ENCODE measurements at regions not wholly inside any gene's neighbourhood (a gene's known extent, or its start where the extent isn't known, plus 50 kb on each side); places are given as distances from the start of the nearest gene placed in this dataset.
"Not testable (repeated sequence)": the region's sequence is repeated elsewhere in the genome, so short reads cannot be mapped to it uniquely, and the experiment has no call there.

GRCh38 chr14:53398616-53399015, 245.5 kb upstream of the DDHD1 start:
- DNase-seq (ENCODE audit: low spot score), result no peak

- not testable (repeated sequence) for DNase-seq (ENCODE audit: low spot score)
Observed at GRCh38 chr14:53395267-53395666, 242.1 kb upstream of the DDHD1 start.

- no peak for DNase-seq (ENCODE audit: low spot score)
Observed at GRCh38 chr14:53391631-53392285, 238.6 kb upstream of the DDHD1 start.

- DNase-seq (ENCODE audit: low spot score), result no peak
Observed at GRCh38 chr14:53391156-53391555, 238.0 kb upstream of the DDHD1 start.

GRCh38 chr14:53390008-53390407, 236.9 kb upstream of the DDHD1 start:
- DNase-seq (ENCODE audit: low spot score), result no peak

GRCh38 chr14:53389202-53389601, 236.1 kb upstream of the DDHD1 start:
- no peak for DNase-seq (ENCODE audit: low spot score)

GRCh38 chr14:53386362-53386761, 233.2 kb upstream of the DDHD1 start:
- DNase-seq (ENCODE audit: low spot score), result no peak

- no peak for DNase-seq (ENCODE audit: low spot score)
Observed at GRCh38 chr14:53384536-53384935, 231.4 kb upstream of the DDHD1 start.

- no peak for DNase-seq (ENCODE audit: low spot score)
Observed at GRCh38 chr14:53384073-53384472, 230.9 kb upstream of the DDHD1 start.

GRCh38 chr14:53381895-53382294, 228.8 kb upstream of the DDHD1 start:
- no peak for DNase-seq (ENCODE audit: low spot score)

GRCh38 chr14:53380867-53381225, 227.7 kb upstream of the DDHD1 start:
- DNase-seq (ENCODE audit: low spot score), result no peak

- DNase-seq (ENCODE audit: low spot score), result no peak
Observed at GRCh38 chr14:53380052-53380866, 227.1 kb upstream of the DDHD1 start.

GRCh38 chr14:53378142-53378541, 225.0 kb upstream of the DDHD1 start:
- no peak for DNase-seq (ENCODE audit: low spot score)

GRCh38 chr14:53376064-53376463, 222.9 kb upstream of the DDHD1 start:
- DNase-seq (ENCODE audit: low spot score), result no peak

GRCh38 chr14:53375599-53375998, 222.5 kb upstream of the DDHD1 start:
- no peak for DNase-seq (ENCODE audit: low spot score)

GRCh38 chr14:53368711-53369201, 215.6 kb upstream of the DDHD1 start:
- no peak for DNase-seq (ENCODE audit: low spot score)

- no peak for DNase-seq (ENCODE audit: low spot score)
Observed at GRCh38 chr14:53368066-53368465, 214.9 kb upstream of the DDHD1 start.

GRCh38 chr14:53367644-53368026, 214.5 kb upstream of the DDHD1 start:
- no peak for DNase-seq (ENCODE audit: low spot score)

GRCh38 chr14:53365486-53366130, 212.5 kb upstream of the DDHD1 start:
- no peak for DNase-seq (ENCODE audit: low spot score)

- not testable (repeated sequence) for DNase-seq (ENCODE audit: low spot score)
Observed at GRCh38 chr14:53362916-53363315, 209.8 kb upstream of the DDHD1 start.

- DNase-seq (ENCODE audit: low spot score), result no peak
Observed at GRCh38 chr14:53360829-53361228, 207.7 kb upstream of the DDHD1 start.

GRCh38 chr14:53358166-53358565, 205.0 kb upstream of the DDHD1 start:
- DNase-seq (ENCODE audit: low spot score), result no peak

Measured in putamen (tissue), 1 donor.